K562 (cell line): ENCODE measurements at regions not wholly inside any gene's neighbourhood (a gene's known extent, or its start where the extent isn't known, plus 50 kb on each side); places are given as distances from the start of the nearest gene placed in this dataset.

Source experiments
- ATAC-seq: fragments of 200-7000 bp; cut with Tn5 transposase; 3 replicates; pipeline ENCODE4 v1.9.1; 2020; ENCODE audit warnings: moderate library complexity
- BruUV-seq: library from RNA; stranded (reverse); fragments of 400-500 nt; replicated peaks from 2 replicates; lab custom pipeline; 2021; lab: Mats Ljungman, UMichigan
- CTCF ChIA-PET: fragments of 300-600 bp; formaldehyde crosslinking; extraction: SDS; loops from one replicate; lab custom pipeline; 2021; ENCODE audit warnings: low intra/inter-chr PET ratio; lab: Yijun Ruan, JAX
- POLR2A ChIA-PET: fragments of 300-600, 350-650 bp; sonication (Branson Sonifier 250); formaldehyde crosslinking; extraction: SDS; loops from one replicate; lab custom pipeline; 2021; ENCODE audit warnings: antibody characterized with exemption, inconsistent platforms; lab: Yijun Ruan, JAX
- DNase-seq, 4 experiments: peaks; one replicate each; pipeline versions ENCODE4 v3.0.0 to v3.0.0-alpha.2; 2011 to 2018; ENCODE audit warnings: low spot score in 3 of 4, mixed read lengths in 3 of 4; ENCODE audit errors: extremely low read depth in 1 of 4
- FAIRE-seq: peaks from 2 replicates; lab custom pipeline; 2011; peaks lifted over from hg19 to GRCh38; lab: Jason Lieb, UNC
- H2AFZ ChIP-seq: 2 replicates; pipeline ENCODE4 v1.6.0; 2011; ENCODE audit warnings: low read depth, low read length, control low read depth, inconsistent platforms
- H3K27ac ChIP-seq: fragments of 200-600 bp; 3 replicates; pipeline ENCODE4 v1.8.0; 2011; ENCODE audit warnings: low read depth, mild to moderate bottlenecking, control low read depth, inconsistent platforms, low read length, moderate library complexity, mixed read lengths; ENCODE audit errors: extremely low read depth
- H3K27me3 ChIP-seq, 2 experiments: fragments of 300-600 bp in 1 of 2; 2 replicates in 1 of 2; 3 replicates in 1 of 2; pipeline versions ENCODE4 v1.6.0 to v1.8.0; 2011; ENCODE audit warnings: inconsistent platforms in 2 of 2, low read length in 2 of 2, mild to moderate bottlenecking in 1 of 2, mixed read lengths in 1 of 2, moderate library complexity in 1 of 2; ENCODE audit not compliant: control insufficient read depth in 2 of 2, insufficient read depth in 2 of 2
- H3K36me3 ChIP-seq: fragments of 300-600 bp; 3 replicates; pipeline ENCODE4 v1.8.0; 2011; ENCODE audit warnings: mild to moderate bottlenecking, low read length, inconsistent platforms; ENCODE audit not compliant: control insufficient read depth, insufficient read depth
- H3K4me1 ChIP-seq, 2 experiments: fragments of 200-600 bp in 1 of 2; replicated peaks in 1 of 2; 2 replicates in 1 of 2; 3 replicates in 1 of 2; pipeline versions ENCODE4 v1.5.1 to v1.8.0; 2011; ENCODE audit warnings: inconsistent platforms in 2 of 2, low read length in 2 of 2, mild to moderate bottlenecking in 1 of 2, mixed read lengths in 1 of 2, moderate library complexity in 1 of 2; ENCODE audit not compliant: control insufficient read depth in 2 of 2, insufficient read depth in 2 of 2
- H3K4me2 ChIP-seq: 2 replicates; pipeline ENCODE4 v1.6.1; 2011; ENCODE audit warnings: low read length, control low read depth, inconsistent platforms, mixed read lengths; ENCODE audit not compliant: insufficient read depth
- H3K4me3 ChIP-seq: fragments of 200-600 bp; sonication (generic), shearing (Covaris generic); 2 replicates; pipeline ENCODE4 v1.5.1; 2016; ENCODE audit warnings: control low read depth, inconsistent platforms
- H3K79me2 ChIP-seq: fragments of 200-600 bp; 3 replicates; pipeline ENCODE4 v1.8.0; 2011; ENCODE audit warnings: low read length, inconsistent platforms; ENCODE audit not compliant: control insufficient read depth, insufficient read depth
- H3K9ac ChIP-seq, 2 experiments: 2 replicates each; pipeline versions ENCODE4 v1.6.0 to v1.6.1; 2011; ENCODE audit warnings: low read depth in 2 of 2, low read length in 2 of 2, control low read depth in 1 of 2, inconsistent platforms in 1 of 2, mild to moderate bottlenecking in 1 of 2, mixed read lengths in 1 of 2; ENCODE audit not compliant: insufficient read depth in 1 of 2
- H3K9me1 ChIP-seq: one replicate; pipeline ENCODE4 v1.6.0; 2011; ENCODE audit warnings: inconsistent platforms, mild to moderate bottlenecking, low read length, moderate library complexity; ENCODE audit not compliant: control insufficient read depth, insufficient read depth
- H3K9me3 ChIP-seq: replicated peaks from 2 replicates; pipeline ENCODE4 v1.5.1; 2011; ENCODE audit warnings: low read depth, low read length, inconsistent platforms; ENCODE audit not compliant: control insufficient read depth, insufficient read depth
- H4K20me1 ChIP-seq: replicated peaks from 2 replicates; pipeline ENCODE4 v1.6.1; 2011; ENCODE audit warnings: low read length, inconsistent platforms, mixed read lengths; ENCODE audit not compliant: control insufficient read depth, insufficient read depth
- C11orf30 ChIP-seq: fragments of 450-650 bp; IDR thresholded peaks from 2 replicates; pipeline ENCODE4 v1.6.1; 2016; ENCODE audit warnings: low read depth, mild to moderate bottlenecking
- CBFA2T3 ChIP-seq: fragments of 450-650 bp; IDR thresholded peaks from 2 replicates; pipeline ENCODE4 v1.6.1; 2017
- CREM ChIP-seq: IDR thresholded peaks from 2 replicates; pipeline ENCODE4 v1.6.1; 2014; ENCODE audit warnings: antibody characterized with exemption, low read depth
- DPF2 ChIP-seq: fragments of 450-650 bp; IDR thresholded peaks from 2 replicates; pipeline ENCODE4 v1.6.1; 2016
- EZH2 ChIP-seq: IDR thresholded peaks from 2 replicates; pipeline ENCODE4 v1.6.1; 2012; ENCODE audit warnings: low read depth, mild to moderate bottlenecking, inconsistent platforms, low read length, borderline replicate concordance
- GABPB1 ChIP-seq: sonication (generic); formaldehyde crosslinking; IDR thresholded peaks from 2 replicates; pipeline ENCODE4 v1.8.0; 2022; ENCODE audit warnings: mild to moderate bottlenecking, missing genetic modification reagents
- GTF2B ChIP-seq: IDR thresholded peaks from 2 replicates; pipeline ENCODE4 v1.6.1; 2011; ENCODE audit not compliant: insufficient read length; ENCODE audit errors: extremely low read depth
- IRF1 ChIP-seq: sonication (generic); formaldehyde crosslinking; IDR thresholded peaks from 2 replicates; pipeline ENCODE4 v1.8.0; 2022; ENCODE audit warnings: missing genetic modification reagents, mild to moderate bottlenecking, borderline replicate concordance
- MBD1 ChIP-seq: fragments of 250-450 bp; sonication (Bioruptor Pico); IDR thresholded peaks from 2 replicates; pipeline ENCODE4 v1.8.0; 2022; ENCODE audit warnings: inconsistent platforms
- NEUROD1 ChIP-seq: fragments of 150-350 bp; IDR thresholded peaks from 2 replicates; pipeline ENCODE4 v1.6.1; 2014; ENCODE audit warnings: borderline replicate concordance, low read length, low read depth; ENCODE audit not compliant: partially characterized antibody
- NFATC3 ChIP-seq: fragments of 450-650 bp; IDR thresholded peaks from 2 replicates; pipeline ENCODE4 v1.6.1; 2017; ENCODE audit warnings: mild to moderate bottlenecking
- PTRF ChIP-seq: fragments of 450-650 bp; IDR thresholded peaks from 2 replicates; pipeline ENCODE4 v1.6.1; 2016; ENCODE audit warnings: mild to moderate bottlenecking, missing genetic modification characterization, missing compliant biosample characterization
- SMARCA4 ChIP-seq: fragments of 450-650 bp; IDR thresholded peaks from 2 replicates; pipeline ENCODE4 v1.6.1; 2016
- TAF15 ChIP-seq: fragments of 200-400 bp; formaldehyde crosslinking; IDR thresholded peaks from 2 replicates; pipeline ENCODE4 v1.6.1; 2017; ENCODE audit warnings: mild to moderate bottlenecking, low read depth, low read length, moderate library complexity
- TRIM24 ChIP-seq, 2 experiments: fragments of 450-650 bp; IDR thresholded peaks; 2 replicates each; pipeline ENCODE4 v1.6.1; 2016
- U2AF2 ChIP-seq: fragments of 200-400 bp; formaldehyde crosslinking; optimal IDR thresholded peaks from 2 replicates; pipeline ENCODE3; 2017; ENCODE audit warnings: low read depth, mild to moderate bottlenecking, low read length
- XRCC5 ChIP-seq: fragments of 200-400 bp; formaldehyde crosslinking; IDR thresholded peaks from 2 replicates; pipeline ENCODE4 v1.6.1; 2017; ENCODE audit warnings: low read depth, mild to moderate bottlenecking, low read length
- ZNF239 ChIP-seq: fragments of 250-450 bp; sonication (Bioruptor Pico); IDR thresholded peaks from 2 replicates; pipeline ENCODE4 v1.4.0; 2020; ENCODE audit warnings: mild to moderate bottlenecking
- ZNF79 ChIP-seq: fragments of 250-450 bp; sonication (Bioruptor Pico); IDR thresholded peaks from 2 replicates; pipeline ENCODE4 v1.4.0; 2020; ENCODE audit warnings: low read depth, mild to moderate bottlenecking, moderate library complexity
- WGBS: fragments of 100-300 bp; shearing (Covaris generic); methylation state at CpG from one replicate; pipeline ENCODE4 v1.1.6; 2016; ENCODE audit warnings: low coverage, mixed read lengths; ENCODE audit not compliant: insufficient coverage; ENCODE audit errors: missing lambda C conversion rate; 5-methylcytosine and 5-hydroxymethylcytosine counted together
- in situ Hi-C: fragments of 300-500 bp; cut with MboI; formaldehyde crosslinking; loops from 4 replicates; pipeline ENCODE4 v1.15.0; 2018; ENCODE audit warnings: inconsistent platforms, mixed read lengths
- intact Hi-C: fragments of 100-400 bp; cut with micrococcal nuclease; formaldehyde crosslinking; loops from 2 replicates; pipeline ENCODE4 v1.14.2; 2022

DNA sequence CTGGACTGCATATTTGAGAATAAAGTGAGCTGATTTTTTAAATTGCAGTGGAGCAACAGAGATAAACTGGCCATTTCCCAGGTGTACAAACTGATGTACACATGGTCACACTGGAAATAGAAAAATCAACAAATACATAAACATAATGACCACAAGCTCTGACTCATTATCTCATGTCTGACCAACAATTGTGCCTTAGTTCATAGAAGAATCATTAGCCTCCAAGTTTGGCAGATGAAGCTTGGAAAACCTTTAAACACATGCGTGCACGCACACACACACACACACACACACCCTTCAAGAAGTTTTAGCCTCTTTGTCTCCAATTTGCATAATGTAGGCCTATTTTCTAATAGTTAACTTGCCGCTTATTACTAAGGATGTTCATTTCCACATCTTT is 308.9 kb upstream of the POM121L12 start:
- no peak overlapping the region for H3K4me3 ChIP-seq
- H3K9me1 ChIP-seq = no peaks in the 10 kb centered on the region
- no peaks in the 10 kb centered on the region for H4K20me1 ChIP-seq
- ATAC-seq (no peak), DNase-seq (no peak), FAIRE-seq (no peak)
- H3K27me3 ChIP-seq = no peaks in the 10 kb centered on the region
- WGBS = 0% methylated on average over 3 of the region's 3 CpGs
- CTCF ChIA-PET = no interaction called here
- intact Hi-C loops = no loop called here
- TF ChIP-seq MBD1 (no peak), U2AF2 (no peak), DPF2 (no peak), IRF1 (CRISPR knock-in tag) (no peak), GABPB1 (no peak), SMARCA4 (no peak), TAF15 (no peak), ZNF239 (CRISPR knock-in tag) (no peak), GTF2B (no peak), CBFA2T3 (no peak), EZH2 (no peak), CREM (no peak), NEUROD1 (no peak), C11orf30 (no peak), PTRF (tag) (no peak), NFATC3 (no peak), ZNF79 (CRISPR knock-in tag) (no peak), XRCC5 (no peak), TRIM24 (IDR thresholded peaks at IDR 0.05) (no peak)
- no peak overlapping the region for H3K4me2 ChIP-seq
- no peak overlapping the region for H3K9ac ChIP-seq
- H3K27ac ChIP-seq = no peak overlapping the region
- H3K36me3 ChIP-seq = no peaks in the 10 kb centered on the region
- H3K79me2 ChIP-seq = no peaks in the 10 kb centered on the region
- POLR2A ChIA-PET = no interaction called here
- H3K4me1 ChIP-seq = no peaks in the 10 kb centered on the region
- in situ Hi-C loops = loop anchor here (25.0 kb wide), 1 partner anchor 1139 kb away; no protein-coding TSS in a partner anchor
- no peak overlapping the region for H2AFZ ChIP-seq
- no TSS peak for BruUV-seq
- H3K9me3 ChIP-seq = no peaks in the 10 kb centered on the region
